Ecto neural progenitor cell (in vitro differentiated cells): ENCODE measurements at regions not wholly inside any gene's neighbourhood (a gene's known extent, or its start where the extent isn't known, plus 50 kb on each side); places are given as distances from the start of the nearest gene placed in this dataset.
"Not testable (repeated sequence)": the region's sequence is repeated elsewhere in the genome, so short reads cannot be mapped to it uniquely, and the experiment has no call there.

ENCODE experiments used
- DNase-seq: peaks from one replicate; pipeline ENCODE4 v3.0.0-alpha.2; 2018; ENCODE audit warnings: low spot score

GRCh38 chr3:90069748-90070147, 962.3 kb downstream of the EPHA3 start:
- no peak for DNase-seq

DNA sequence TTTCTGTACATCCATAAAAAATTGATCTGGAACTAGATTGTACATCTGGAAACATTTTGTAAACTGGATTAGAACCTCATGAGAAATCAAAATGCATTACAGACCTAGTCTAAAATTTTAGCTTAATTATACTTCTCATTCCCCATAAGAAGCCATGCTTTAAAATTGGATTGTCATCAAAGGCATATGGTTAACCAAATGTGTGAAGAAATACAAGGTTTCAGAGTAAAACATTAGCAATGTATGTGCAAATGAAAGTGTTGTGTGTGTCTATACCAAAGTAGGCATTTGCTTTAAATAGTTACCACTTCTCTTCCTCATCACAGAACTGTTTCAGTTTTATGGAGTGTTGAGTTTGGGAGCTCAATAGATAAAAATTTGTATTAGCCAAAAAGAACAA, 968.7 kb downstream of the EPHA3 start:
- DNase-seq: no peak

- DNase-seq: no peak
These were observed 973.6 kb downstream of the EPHA3 start for GRCh38 chr3:90080988-90081387.

DNA sequence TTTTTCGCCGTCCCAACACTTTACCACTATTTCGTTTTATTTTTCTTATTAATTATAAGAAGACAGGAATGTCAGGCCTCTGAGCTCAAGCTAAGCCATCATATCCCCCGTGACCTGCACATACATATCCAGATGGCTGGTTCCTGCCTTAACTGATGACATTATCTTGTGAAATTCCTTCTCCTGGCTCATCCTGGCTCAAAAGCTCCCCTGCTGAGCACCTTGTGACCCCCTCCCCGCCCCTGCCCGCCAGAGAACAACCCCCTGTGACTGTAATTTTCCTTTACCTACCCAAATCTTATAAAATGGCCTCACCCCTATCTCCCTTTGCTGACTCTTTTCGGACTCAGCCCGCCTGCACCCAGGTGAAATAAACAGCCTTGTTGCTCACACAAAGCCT, 978.9 kb downstream of the EPHA3 start:
- DNase-seq: not testable (repeated sequence)

GRCh38 chr3:90087703-90088102, 980.3 kb downstream of the EPHA3 start:
- DNase-seq: no peak

- DNase-seq: peak; percentile 49
These were observed 984.1 kb downstream of the EPHA3 start for GRCh38 chr3:90091549-90091948.

- no peak for DNase-seq
These were observed 985.6 kb downstream of the EPHA3 start for GRCh38 chr3:90092994-90093393.

DNA sequence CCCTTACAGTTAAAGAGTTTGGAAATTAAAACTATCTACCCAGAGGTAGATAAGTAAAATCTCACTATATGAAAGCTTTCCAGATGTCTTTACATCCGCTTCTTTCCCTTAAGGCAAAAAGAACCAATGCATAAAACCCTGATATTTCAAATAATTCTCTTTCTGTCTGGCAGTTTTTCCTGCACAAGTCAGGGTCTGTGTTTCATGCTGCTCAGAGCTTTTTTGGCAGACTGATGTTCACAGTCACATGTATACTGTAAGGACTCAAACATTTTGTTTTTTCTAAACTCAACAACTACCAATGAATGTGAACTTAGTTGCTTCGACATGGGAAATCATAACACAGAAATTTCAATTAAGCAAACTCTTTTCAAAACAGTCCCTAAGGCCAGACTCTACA, 988.4 kb downstream of the EPHA3 start:
- no peak for DNase-seq

DNA sequence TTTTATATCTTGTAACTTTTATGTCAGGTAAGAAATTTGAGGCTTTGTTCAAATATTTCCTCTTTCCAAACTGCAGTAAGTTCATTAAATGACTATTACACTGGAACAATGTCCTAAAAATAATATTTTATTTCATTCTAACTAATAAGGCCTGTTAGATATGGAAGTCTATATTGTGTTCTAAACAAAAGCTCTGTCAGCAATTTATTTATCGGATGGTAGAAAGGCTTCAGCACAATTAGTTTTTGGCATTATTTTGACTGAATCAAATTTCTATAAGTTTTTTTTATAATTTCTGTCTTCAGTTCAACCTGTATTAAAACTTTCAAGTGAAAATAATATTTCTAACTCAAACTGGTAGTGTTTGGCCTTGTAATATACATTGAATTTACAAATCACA, 992.1 kb downstream of the EPHA3 start:
- no peak for DNase-seq

DNA sequence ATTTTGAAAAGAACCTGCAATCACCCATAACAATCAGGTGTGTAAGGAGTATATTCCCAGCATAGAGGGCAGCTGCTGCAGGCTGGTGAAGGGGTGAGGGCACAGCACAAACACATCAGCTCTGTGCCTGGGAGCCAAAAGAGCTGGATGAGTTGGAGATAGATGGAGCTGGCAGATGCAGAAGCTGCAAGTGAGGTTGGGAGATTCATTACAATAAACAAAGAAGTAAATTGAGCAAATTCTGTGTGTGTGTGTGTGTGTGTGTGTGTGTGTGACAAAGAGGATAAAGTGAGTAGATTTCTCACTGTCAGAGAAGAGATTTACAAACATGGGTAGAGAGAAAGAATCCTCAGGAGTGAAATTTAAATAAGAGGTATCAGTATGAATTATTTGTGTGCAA, 994.7 kb downstream of the EPHA3 start:
- no peak for DNase-seq

GRCh38 chr3:90121326-90121725, 1013.9 kb downstream of the EPHA3 start:
- DNase-seq: no peak

- DNase-seq: no peak
These were observed 1021.0 kb downstream of the EPHA3 start for GRCh38 chr3:90128391-90128790.

DNA sequence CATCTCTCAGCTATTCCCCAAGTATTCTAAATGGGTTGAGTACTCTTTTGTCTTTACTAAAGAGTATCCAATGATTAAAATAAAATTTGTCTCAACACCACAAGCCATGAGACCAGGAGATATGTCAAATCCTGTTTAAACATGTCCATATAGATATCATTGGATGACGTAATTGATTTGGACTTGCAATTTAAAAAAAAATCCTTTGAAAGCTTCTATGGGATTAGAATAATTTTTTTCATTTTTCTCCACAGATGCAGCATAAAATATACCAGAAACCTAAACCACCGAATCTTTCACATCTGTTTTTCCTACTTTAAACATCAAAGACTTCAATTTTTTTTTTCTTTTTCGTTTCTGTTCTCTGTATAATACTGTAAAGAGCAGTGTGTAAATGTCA, 1022.3 kb downstream of the EPHA3 start:
- DNase-seq: no peak

DNA sequence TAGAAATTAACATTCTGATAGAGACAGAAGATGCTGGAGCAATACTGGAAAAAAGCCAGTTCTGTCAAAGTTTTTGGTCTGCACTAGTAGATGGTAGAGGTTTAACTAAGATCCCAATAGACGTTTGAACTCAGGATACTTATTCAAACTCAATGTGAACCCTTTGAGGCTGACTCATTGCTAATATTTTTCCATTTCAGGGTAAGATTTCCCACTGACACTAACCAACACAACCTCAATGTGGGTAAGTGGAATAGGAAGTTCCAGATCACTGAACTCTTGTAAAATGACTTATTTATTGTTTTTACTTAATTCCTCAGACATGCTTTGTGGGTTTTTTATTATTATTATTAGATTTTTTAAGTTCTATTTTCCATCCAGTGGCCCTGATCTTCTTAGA, 1024.8 kb downstream of the EPHA3 start:
- DNase-seq: no peak

GRCh38 chr3:90134090-90134489, 1026.7 kb downstream of the EPHA3 start:
- DNase-seq: no peak

GRCh38 chr3:90136456-90137191, 1029.2 kb downstream of the EPHA3 start:
- no peak for DNase-seq

GRCh38 chr3:90145094-90145860, 1037.9 kb downstream of the EPHA3 start:
- DNase-seq: no peak

GRCh38 chr3:90180096-90180495, 1072.7 kb downstream of the EPHA3 start:
- no peak for DNase-seq

GRCh38 chr3:90180543-90180942, 1073.1 kb downstream of the EPHA3 start:
- DNase-seq: no peak

DNA sequence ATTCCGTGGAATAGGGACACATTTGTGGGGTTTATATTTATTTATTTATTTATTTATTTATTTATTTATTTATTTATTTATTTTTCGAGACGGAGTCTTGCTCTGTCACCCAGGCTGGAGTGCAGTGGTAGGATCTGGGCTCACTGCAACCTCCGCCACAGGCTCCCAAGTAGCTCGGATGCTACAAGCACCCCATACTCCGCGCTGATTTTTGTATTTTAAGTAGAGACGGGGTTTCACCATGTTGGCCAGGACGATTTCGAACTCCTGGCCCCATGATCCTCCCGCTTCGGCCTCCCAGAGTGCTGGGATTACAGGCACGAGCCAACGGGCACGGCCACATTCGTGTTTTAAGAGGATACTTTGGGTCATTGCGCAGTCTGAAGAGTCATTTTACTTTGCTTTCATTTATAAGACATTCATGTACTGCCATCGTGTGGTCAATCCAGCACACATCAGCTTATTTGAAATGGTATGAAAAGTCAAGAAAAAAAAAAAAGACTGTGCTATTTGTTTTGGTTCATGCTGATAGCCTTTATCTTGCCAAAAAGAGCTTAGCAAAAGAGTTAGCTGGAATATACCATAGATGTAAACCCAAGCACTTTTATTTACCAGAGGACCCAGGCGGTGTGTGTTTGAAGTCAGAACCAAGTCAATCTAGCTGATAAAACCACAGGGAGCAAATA, 1075.0 kb downstream of the EPHA3 start:
- peak; percentile 55 for DNase-seq

- no peak for DNase-seq
These were observed 1077.4 kb downstream of the EPHA3 start for GRCh38 chr3:90184861-90185260.

DNA sequence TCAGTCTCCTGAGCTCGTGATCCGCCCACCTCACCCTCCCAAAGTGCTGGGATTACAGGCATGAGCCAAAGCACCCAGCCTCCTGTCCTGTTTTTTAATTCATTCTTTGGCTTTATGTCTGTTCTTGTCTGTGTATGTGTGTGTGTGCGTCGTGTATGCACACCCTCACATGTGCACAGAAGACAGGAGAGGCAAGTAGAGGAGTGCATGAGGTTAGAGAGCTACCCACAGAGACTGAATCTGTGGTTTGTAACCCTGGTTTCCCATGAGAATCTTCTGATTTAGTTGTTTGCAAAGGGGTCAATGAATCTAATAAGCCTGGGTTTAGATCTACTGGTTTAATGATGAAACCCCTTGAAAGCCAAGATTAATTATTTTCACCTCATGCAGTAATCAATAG, 1090.0 kb downstream of the EPHA3 start:
- DNase-seq: not testable (repeated sequence)

GRCh38 chr3:90202931-90203330, 1095.5 kb downstream of the EPHA3 start:
- not testable (repeated sequence) for DNase-seq
